ENCODE measurements at regions not wholly inside any gene's neighbourhood (a gene's known extent, or its start where the extent isn't known, plus 50 kb on each side); places are given as distances from the start of the nearest gene placed in this dataset.

GRCh38 chr15:67911727-67912126, 71.9 kb upstream of the RNU6-1 start:
- Mint-ChIP-seq H3K36me3 (ENCODE audit: low read depth) (no peaks in the 10 kb centered on the region), H3K27ac (no peak overlapping the region)

GRCh38 chr15:67914028-67914427, 74.2 kb upstream of the RNU6-1 start:
- H3K27me3 Mint-ChIP-seq (ENCODE audit: insufficient read depth) = peaks cover 5% of the 10 kb centered on the region
- intact Hi-C loops (cut with micrococcal nuclease) = no loop called here
- peaks cover 18% of the 10 kb centered on the region for H3K9me3 Mint-ChIP-seq
- H3K4me3 Mint-ChIP-seq = no peak overlapping the region
- H3K27ac Mint-ChIP-seq = no peak overlapping the region
- no peaks in the 10 kb centered on the region for H3K4me1 Mint-ChIP-seq (ENCODE audit: low read depth)
- no peak for DNase-seq (ENCODE audit: low spot score)
- H3K36me3 Mint-ChIP-seq (ENCODE audit: low read depth) = no peaks in the 10 kb centered on the region

More at GRCh38 chr15:67911727-67912126, 71.9 kb upstream of the RNU6-1 start:
- Mint-ChIP-seq H3K9me3 (peaks cover 22% of the 10 kb centered on the region), H3K4me3 (no peak overlapping the region), H3K27me3 (ENCODE audit: insufficient read depth) (peaks cover 5% of the 10 kb centered on the region), H3K4me1 (ENCODE audit: low read depth) (no peaks in the 10 kb centered on the region)
- no peak for DNase-seq (ENCODE audit: low spot score)
- intact Hi-C loops (cut with micrococcal nuclease) = no loop called here

- H3K4me1 Mint-ChIP-seq (ENCODE audit: low read depth) = no peaks in the 10 kb centered on the region
- DNase-seq (ENCODE audit: low spot score) = no peak
- H3K4me3 Mint-ChIP-seq = no peak overlapping the region
- peaks cover 13% of the 10 kb centered on the region for H3K9me3 Mint-ChIP-seq
- H3K27ac Mint-ChIP-seq = no peak overlapping the region
- no peaks in the 10 kb centered on the region for H3K36me3 Mint-ChIP-seq (ENCODE audit: low read depth)
- peaks cover 5% of the 10 kb centered on the region for H3K27me3 Mint-ChIP-seq (ENCODE audit: insufficient read depth)
- intact Hi-C loops (cut with micrococcal nuclease) = no loop called here
Observed at GRCh38 chr15:67914537-67915460, 75.0 kb upstream of the RNU6-1 start.

GRCh38 chr15:67915461-67916374, 75.9 kb upstream of the RNU6-1 start:
- intact Hi-C loops (cut with micrococcal nuclease) = no loop called here
- no peak overlapping the region for H3K4me3 Mint-ChIP-seq

GRCh38 chr15:67916565-67916964, 76.7 kb upstream of the RNU6-1 start:
- peaks cover 14% of the 10 kb centered on the region for H3K9me3 Mint-ChIP-seq
- no peak overlapping the region for H3K4me3 Mint-ChIP-seq
- no peak overlapping the region for H3K27ac Mint-ChIP-seq
- peaks cover 5% of the 10 kb centered on the region for H3K27me3 Mint-ChIP-seq (ENCODE audit: insufficient read depth)
- DNase-seq (ENCODE audit: low spot score) = no peak
- no peaks in the 10 kb centered on the region for H3K36me3 Mint-ChIP-seq (ENCODE audit: low read depth)
- intact Hi-C loops (cut with micrococcal nuclease) = no loop called here
- H3K4me1 Mint-ChIP-seq (ENCODE audit: low read depth) = no peaks in the 10 kb centered on the region

More at GRCh38 chr15:67915461-67916374, 75.9 kb upstream of the RNU6-1 start:
- no peak for DNase-seq (ENCODE audit: low spot score)
- H3K27me3 Mint-ChIP-seq (ENCODE audit: insufficient read depth) = peaks cover 5% of the 10 kb centered on the region
- peaks cover 17% of the 10 kb centered on the region for H3K9me3 Mint-ChIP-seq
- no peaks in the 10 kb centered on the region for H3K4me1 Mint-ChIP-seq (ENCODE audit: low read depth)
- no peaks in the 10 kb centered on the region for H3K36me3 Mint-ChIP-seq (ENCODE audit: low read depth)
- H3K27ac Mint-ChIP-seq = no peak overlapping the region

DNA sequence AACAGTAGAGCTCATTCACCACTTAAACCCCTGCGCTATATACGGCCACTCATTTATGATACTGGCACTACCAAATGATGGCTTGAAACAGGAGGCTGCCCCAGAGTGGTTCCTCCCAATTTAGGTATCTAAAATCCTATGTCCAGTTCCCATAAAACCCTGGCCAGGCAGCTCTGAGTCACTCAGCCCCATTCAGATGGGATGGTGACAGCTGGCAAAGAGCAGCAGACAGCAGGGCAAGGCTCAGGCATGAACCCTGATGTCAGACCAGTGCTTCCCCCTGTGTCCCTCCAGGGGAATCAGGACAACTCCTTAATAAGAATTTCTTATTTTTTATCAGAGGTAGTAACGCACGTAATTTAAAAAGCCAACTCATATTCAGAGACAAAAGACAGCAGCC, 77.2 kb upstream of the RNU6-1 start:
- DNase-seq (ENCODE audit: low spot score) = no peak
- intact Hi-C loops (cut with micrococcal nuclease) = no loop called here
- Mint-ChIP-seq H3K9me3 (peaks cover 14% of the 10 kb centered on the region), H3K36me3 (ENCODE audit: low read depth) (no peaks in the 10 kb centered on the region), H3K27ac (no peak overlapping the region), H3K4me3 (no peak overlapping the region), H3K4me1 (ENCODE audit: low read depth) (no peaks in the 10 kb centered on the region), H3K27me3 (ENCODE audit: insufficient read depth) (peaks cover 5% of the 10 kb centered on the region)

- no peak overlapping the region for H3K4me3 Mint-ChIP-seq
- DNase-seq (ENCODE audit: low spot score) = no peak
- peaks cover 14% of the 10 kb centered on the region for H3K9me3 Mint-ChIP-seq
- peaks cover 5% of the 10 kb centered on the region for H3K27me3 Mint-ChIP-seq (ENCODE audit: insufficient read depth)
- no peaks in the 10 kb centered on the region for H3K36me3 Mint-ChIP-seq (ENCODE audit: low read depth)
- intact Hi-C loops (cut with micrococcal nuclease) = no loop called here
- H3K4me1 Mint-ChIP-seq (ENCODE audit: low read depth) = no peaks in the 10 kb centered on the region
- H3K27ac Mint-ChIP-seq = no peak overlapping the region
Observed at GRCh38 chr15:67917636-67918035, 77.8 kb upstream of the RNU6-1 start.

- Mint-ChIP-seq H3K36me3 (ENCODE audit: low read depth) (no peaks in the 10 kb centered on the region), H3K4me3 (no peak overlapping the region), H3K27ac (no peak overlapping the region), H3K9me3 (peaks cover 14% of the 10 kb centered on the region), H3K4me1 (ENCODE audit: low read depth) (no peaks in the 10 kb centered on the region), H3K27me3 (ENCODE audit: insufficient read depth) (peaks cover 5% of the 10 kb centered on the region)
- intact Hi-C loops (cut with micrococcal nuclease) = no loop called here
- no peak for DNase-seq (ENCODE audit: low spot score)
Observed at GRCh38 chr15:67918205-67918861, 78.5 kb upstream of the RNU6-1 start.

DNA sequence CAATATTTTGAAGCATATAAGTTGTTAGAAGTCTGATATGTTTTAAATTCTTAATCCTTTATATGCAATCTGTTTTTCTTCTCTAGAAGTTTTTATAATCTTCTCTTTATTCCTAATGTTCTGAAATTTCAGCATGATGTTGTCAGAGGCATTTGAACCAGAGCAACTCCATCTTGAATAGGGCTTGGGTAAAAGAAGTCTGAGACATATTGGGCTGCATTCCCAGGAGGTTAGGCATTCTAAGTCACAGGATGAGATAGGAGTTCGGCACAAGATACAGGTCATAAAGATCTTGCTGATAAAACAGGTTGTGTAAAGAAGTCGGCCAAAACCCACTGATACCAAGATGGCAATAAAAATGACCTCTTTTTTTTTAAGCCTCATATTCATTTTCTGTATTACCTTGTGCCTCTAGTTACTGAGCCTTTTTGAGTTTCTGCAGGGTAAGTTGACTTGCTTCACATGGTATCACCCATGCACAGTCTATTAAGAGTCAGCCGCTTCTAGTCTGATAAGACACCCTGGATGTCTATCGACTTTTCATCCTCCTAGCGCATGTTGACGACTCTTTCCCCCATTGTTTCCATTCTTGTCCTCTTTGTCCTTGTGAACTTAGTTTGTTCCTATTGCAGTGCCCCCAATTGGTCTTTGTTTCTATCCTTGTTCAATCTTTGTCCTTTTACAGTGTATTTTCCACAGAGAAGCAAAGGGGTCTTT, 80.8 kb upstream of the RNU6-1 start:
- intact Hi-C loops (cut with micrococcal nuclease) = no loop called here
- DNase-seq (ENCODE audit: low spot score) = no peak
- Mint-ChIP-seq H3K27me3 (ENCODE audit: insufficient read depth) (peaks cover 3% of the 10 kb centered on the region), H3K27ac (no peak overlapping the region), H3K4me3 (no peak overlapping the region), H3K4me1 (ENCODE audit: low read depth) (no peaks in the 10 kb centered on the region), H3K9me3 (peaks cover 22% of the 10 kb centered on the region), H3K36me3 (ENCODE audit: low read depth) (no peaks in the 10 kb centered on the region)

DNA sequence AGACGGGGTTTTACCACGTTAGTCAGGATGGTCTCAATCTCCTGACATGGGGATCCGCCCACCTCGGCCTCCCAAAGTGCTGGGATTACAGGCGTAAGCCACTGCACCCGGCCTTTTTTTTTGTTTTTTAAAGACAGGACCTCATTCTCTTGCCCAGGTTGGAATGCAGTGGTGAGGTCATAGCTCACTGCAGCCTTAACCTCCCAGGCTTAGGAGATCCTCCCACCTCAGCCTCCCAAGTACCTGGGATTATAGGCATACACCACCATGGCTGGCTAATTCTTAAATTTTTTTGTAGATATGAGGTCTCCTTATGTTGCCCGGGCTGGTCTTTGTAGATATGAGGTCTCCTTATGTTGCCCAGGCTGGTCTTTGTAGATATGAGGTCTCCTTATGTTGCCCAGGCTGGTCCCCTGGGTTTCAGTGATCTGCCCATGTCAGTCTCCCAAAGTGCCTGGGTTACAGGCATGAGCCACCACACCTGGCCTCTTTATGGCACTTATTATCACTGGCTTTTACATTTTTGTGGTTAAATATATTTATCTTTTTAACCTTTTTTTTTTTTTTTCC, 82.3 kb upstream of the RNU6-1 start:
- H3K4me1 Mint-ChIP-seq (ENCODE audit: low read depth) = no peaks in the 10 kb centered on the region
- no peaks in the 10 kb centered on the region for H3K36me3 Mint-ChIP-seq (ENCODE audit: low read depth)
- DNase-seq (ENCODE audit: low spot score) = no peak
- H3K27me3 Mint-ChIP-seq (ENCODE audit: insufficient read depth) = no peaks in the 10 kb centered on the region
- intact Hi-C loops (cut with micrococcal nuclease) = no loop called here
- no peak overlapping the region for H3K4me3 Mint-ChIP-seq
- no peak overlapping the region for H3K27ac Mint-ChIP-seq
- peaks cover 22% of the 10 kb centered on the region for H3K9me3 Mint-ChIP-seq

- H3K4me3 Mint-ChIP-seq = no peak overlapping the region
- no peaks in the 10 kb centered on the region for H3K27me3 Mint-ChIP-seq (ENCODE audit: insufficient read depth)
- no peaks in the 10 kb centered on the region for H3K36me3 Mint-ChIP-seq (ENCODE audit: low read depth)
- H3K4me1 Mint-ChIP-seq (ENCODE audit: low read depth) = no peaks in the 10 kb centered on the region
- intact Hi-C loops (cut with micrococcal nuclease) = no loop called here
- H3K9me3 Mint-ChIP-seq = peaks cover 22% of the 10 kb centered on the region
- DNase-seq (ENCODE audit: low spot score) = no peak
- no peak overlapping the region for H3K27ac Mint-ChIP-seq
Observed at GRCh38 chr15:67922971-67923945, 83.4 kb upstream of the RNU6-1 start.
